Transverse colon (tissue), 4 donors: ENCODE measurements at regions not wholly inside any gene's neighbourhood (a gene's known extent, or its start where the extent isn't known, plus 50 kb on each side); places are given as distances from the start of the nearest gene placed in this dataset.
"Not testable (repeated sequence)": the region's sequence is repeated elsewhere in the genome, so short reads cannot be mapped to it uniquely, and the experiment has no call there.

Experiments used
- DNase-seq: peaks from one replicate; pipeline ENCODE4 v3.0.0-alpha.2; 2019
- H3K27ac ChIP-seq, 4 donors: fragments of 200-600 bp; sonication (generic); 2 replicates each; pipeline ENCODE4 v1.5.1; 2016 to 2018; ENCODE audit warnings: inconsistent platforms in 4 of 4
- H3K27me3 ChIP-seq: fragments of 200-600 bp; sonication (generic); 2 replicates; pipeline ENCODE4 v1.5.1; 2017; ENCODE audit warnings: inconsistent platforms
- H3K36me3 ChIP-seq, 4 donors: fragments of 200-600 bp; sonication (generic); 2 replicates each; pipeline ENCODE4 v1.5.1; 2017 to 2019; ENCODE audit warnings: inconsistent platforms in 4 of 4
- H3K4me1 ChIP-seq, 4 donors: fragments of 200-600 bp; sonication (generic); 2 replicates each; pipeline ENCODE4 v1.5.1; 2017 to 2020; ENCODE audit warnings: inconsistent platforms in 4 of 4
- H3K4me3 ChIP-seq, 4 donors: fragments of 200-600 bp; sonication (generic); 1 replicate in 1 of 4; 2 replicates in 3 of 4; pipeline versions ENCODE4 v1.5.1 to v1.6.1; 2017 to 2019; ENCODE audit warnings: inconsistent platforms in 4 of 4
- H3K9me3 ChIP-seq, 2 donors: fragments of 200-600 bp; sonication (generic); 2 replicates each; pipeline ENCODE4 v1.5.1; 2017 to 2019; ENCODE audit warnings: inconsistent platforms in 2 of 2
- CTCF ChIP-seq, 5 experiments: fragments of 200-600 bp in 3 of 5; fragments of 450-650 bp in 2 of 5; sonication (generic) in 3 of 5; IDR thresholded peaks; 1 replicate in 2 of 5; 2 replicates in 3 of 5; pipeline ENCODE4 v1.5.1; 2016 to 2017; ENCODE audit warnings: antibody characterized with exemption in 5 of 5, inconsistent platforms in 3 of 5, mild to moderate bottlenecking in 2 of 5, moderate library complexity in 1 of 5
- EP300 ChIP-seq: sonication (generic); formaldehyde crosslinking; IDR thresholded peaks from one replicate; pipeline ENCODE4 v1.6.1; 2017; ENCODE audit warnings: antibody characterized with exemption, low read depth
- POLR2A ChIP-seq: fragments of 450-650 bp; IDR thresholded peaks from one replicate; pipeline ENCODE4 v1.6.1; 2016; ENCODE audit warnings: antibody characterized with exemption, mild to moderate bottlenecking, moderate library complexity
- POLR2AphosphoS5 ChIP-seq, 3 donors: sonication (generic); formaldehyde crosslinking; IDR thresholded peaks; one replicate each; pipeline ENCODE4 v1.6.1; 2016; ENCODE audit warnings: antibody characterized with exemption in 3 of 3
- WGBS, 2 donors: methylation state at CpG; one replicate each; pipeline ENCODE4 v1.1.5; 2018; ENCODE audit warnings: low coverage in 1 of 2; 5-methylcytosine and 5-hydroxymethylcytosine counted together
- in situ Hi-C, 4 donors: fragments of 200-750 bp; cut with MboI; loops; one replicate each; pipeline versions ENCODE4 v1.15.0 to v1.15.1; 2017; ENCODE audit warnings: low sequenced_read_pairs in 3 of 4, low pct_ligation_motif_present in 1 of 4, low pct_unique_long_range_greater_than_20kb in 1 of 4
- intact Hi-C: fragments of 100-400 bp; cut with DNase I; formaldehyde crosslinking; loops from one replicate; pipeline ENCODE4 v1.15.1; 2023; ENCODE audit warnings: low total_unique reads

- no peak for DNase-seq
- no peak for TF ChIP-seq POLR2AphosphoS5 (IDR thresholded peaks at IDR 0.05)
- no peak for TF ChIP-seq EP300
- Histone ChIP-seq H3K36me3 (no peaks in the 10 kb centered on the region), H3K27ac (no peak overlapping the region), H3K27me3 (no peaks in the 10 kb centered on the region), H3K9me3 (no peaks in the 10 kb centered on the region), H3K4me1 (no peaks in the 10 kb centered on the region), H3K4me3 (no peak overlapping the region)
- in situ Hi-C loops = no loop called here
- 93% methylated on average over 10 of the region's 16 CpGs; no CpG with 5 or more reads in 1 of the 2 donors for WGBS, 2 donors
- intact Hi-C loops = no loop called here
These were observed 157.2 kb upstream of the GNAI1 start for GRCh38 chr7:79977481-79977880.

GRCh38 chr7:79976711-79977020 is 158.0 kb upstream of the GNAI1 start:
- in situ Hi-C loops, H3K27me3 ChIP-seq, H3K27ac ChIP-seq, H3K4me3 ChIP-seq, H3K4me1 ChIP-seq, DNase-seq, H3K36me3 ChIP-seq, intact Hi-C loops, H3K9me3 ChIP-seq: not testable (repeated sequence)
- WGBS, 2 donors = 40 to 64% methylated on average over 1 to 5 of the region's 5 CpGs

GRCh38 chr7:79975986-79976710 is 158.5 kb upstream of the GNAI1 start:
- DNase-seq, H3K9me3 ChIP-seq, intact Hi-C loops, H3K36me3 ChIP-seq, in situ Hi-C loops, H3K27me3 ChIP-seq, H3K4me1 ChIP-seq, H3K4me3 ChIP-seq, H3K27ac ChIP-seq: not testable (repeated sequence)
- 90 to 96% methylated on average over 10 to 26 of the region's 26 CpGs for WGBS, 2 donors

- Histone ChIP-seq H3K4me1 (no peaks in the 10 kb centered on the region), H3K36me3 (no peaks in the 10 kb centered on the region), H3K4me3 (no peak overlapping the region), H3K27ac (no peak overlapping the region), H3K27me3 (no peaks in the 10 kb centered on the region), H3K9me3 (no peaks in the 10 kb centered on the region)
- WGBS, 2 donors = 64 to 70% methylated on average over 1 of the region's 1 CpG
- intact Hi-C loops = no loop called here
- in situ Hi-C loops = no loop called here
- no peak for DNase-seq
- TF ChIP-seq POLR2A (no peak), EP300 (no peak), POLR2AphosphoS5 (IDR thresholded peaks at IDR 0.05) (no peak), CTCF (IDR thresholded peaks at IDR 0.05) (no peak)
These were observed 161.2 kb upstream of the GNAI1 start for GRCh38 chr7:79973455-79973854.

- no peak overlapping the region for H3K27ac ChIP-seq
- H3K9me3 ChIP-seq = no peaks in the 10 kb centered on the region
- no peaks in the 10 kb centered on the region for H3K4me1 ChIP-seq
- no peak for DNase-seq
- WGBS, 2 donors = 89 to 92% methylated on average over 3 of the region's 3 CpGs
- in situ Hi-C loops (no loop called here), intact Hi-C loops (no loop called here)
- TF ChIP-seq CTCF (IDR thresholded peaks at IDR 0.05) = no peak
- no peak for TF ChIP-seq EP300
- TF ChIP-seq POLR2AphosphoS5 (IDR thresholded peaks at IDR 0.05) = no peak
- no peak for TF ChIP-seq POLR2A
- H3K4me3 ChIP-seq = no peak overlapping the region
- H3K27me3 ChIP-seq = no peaks in the 10 kb centered on the region
- H3K36me3 ChIP-seq = no peaks in the 10 kb centered on the region
These were observed 163.6 kb upstream of the GNAI1 start for GRCh38 chr7:79971058-79971457.

- in situ Hi-C loops (no loop called here), intact Hi-C loops (no loop called here)
- H3K27ac ChIP-seq = no peak overlapping the region
- no peaks in the 10 kb centered on the region for H3K27me3 ChIP-seq
- H3K9me3 ChIP-seq = no peaks in the 10 kb centered on the region
- 80 to 92% methylated on average over 2 of the region's 2 CpGs for WGBS, 2 donors
- no peak overlapping the region for H3K4me3 ChIP-seq
- H3K4me1 ChIP-seq = no peaks in the 10 kb centered on the region
- DNase-seq = no peak
- H3K36me3 ChIP-seq = no peaks in the 10 kb centered on the region
- no peak for TF ChIP-seq POLR2AphosphoS5 (IDR thresholded peaks at IDR 0.05)
- TF ChIP-seq EP300 = no peak
- TF ChIP-seq CTCF (IDR thresholded peaks at IDR 0.05) = no peak
- no peak for TF ChIP-seq POLR2A
These were observed 165.7 kb upstream of the GNAI1 start for GRCh38 chr7:79968894-79969293.
